ENCODE measurements at regions not wholly inside any gene's neighbourhood (a gene's known extent, or its start where the extent isn't known, plus 50 kb on each side); places are given as distances from the start of the nearest gene placed in this dataset.

DNA sequence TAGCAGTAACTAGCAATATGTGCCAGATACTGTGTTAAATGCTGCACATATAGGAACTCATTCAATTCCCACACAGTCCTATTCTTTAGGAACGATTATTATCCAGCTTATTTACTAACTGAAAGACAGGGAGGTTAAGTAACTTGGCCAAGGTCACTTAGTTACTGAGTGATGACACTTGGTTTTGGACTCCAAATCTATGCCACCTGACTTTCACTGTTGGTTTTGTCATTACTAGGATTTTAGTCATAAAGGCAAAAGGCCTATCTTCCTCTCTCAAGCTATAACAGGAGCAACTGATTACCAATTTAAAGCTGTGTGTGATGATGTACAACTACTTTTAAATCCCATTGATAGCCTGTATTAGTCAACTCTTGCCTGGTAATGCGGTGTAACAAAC is 138.9 kb upstream of the STX18 start:
- TF ChIP-seq YY1 (IDR thresholded peaks at IDR 0.05; ENCODE audit: extremely low read depth, insufficient replicate concordance, low read depth, low read length), result no peak
- TF ChIP-seq, protein P1, sequence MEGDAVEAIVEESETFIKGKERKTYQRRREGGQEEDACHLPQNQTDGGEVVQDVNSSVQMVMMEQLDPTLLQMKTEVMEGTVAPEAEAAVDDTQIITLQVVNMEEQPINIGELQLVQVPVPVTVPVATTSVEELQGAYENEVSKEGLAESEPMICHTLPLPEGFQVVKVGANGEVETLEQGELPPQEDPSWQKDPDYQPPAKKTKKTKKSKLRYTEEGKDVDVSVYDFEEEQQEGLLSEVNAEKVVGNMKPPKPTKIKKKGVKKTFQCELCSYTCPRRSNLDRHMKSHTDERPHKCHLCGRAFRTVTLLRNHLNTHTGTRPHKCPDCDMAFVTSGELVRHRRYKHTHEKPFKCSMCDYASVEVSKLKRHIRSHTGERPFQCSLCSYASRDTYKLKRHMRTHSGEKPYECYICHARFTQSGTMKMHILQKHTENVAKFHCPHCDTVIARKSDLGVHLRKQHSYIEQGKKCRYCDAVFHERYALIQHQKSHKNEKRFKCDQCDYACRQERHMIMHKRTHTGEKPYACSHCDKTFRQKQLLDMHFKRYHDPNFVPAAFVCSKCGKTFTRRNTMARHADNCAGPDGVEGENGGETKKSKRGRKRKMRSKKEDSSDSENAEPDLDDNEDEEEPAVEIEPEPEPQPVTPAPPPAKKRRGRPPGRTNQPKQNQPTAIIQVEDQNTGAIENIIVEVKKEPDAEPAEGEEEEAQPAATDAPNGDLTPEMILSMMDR (IDR thresholded peaks at IDR 0.05 in 2 of 3, conservative IDR thresholded peaks at IDR 0.05 in 1 of 3; ENCODE audit: borderline replicate concordance in 1 of 3, insufficient read depth in 1 of 3, low read depth in 2 of 3, low read length in 2 of 3), result no peak
- TF ChIP-seq RAD21 (IDR thresholded peaks at IDR 0.05; ENCODE audit: low read depth), result no peak
- TF ChIP-seq MAX (IDR thresholded peaks at IDR 0.05), result no peak
- TF ChIP-seq ZNF274 (IDR thresholded peaks at IDR 0.05; ENCODE audit: low read depth, low read length), result no peak
- TF ChIP-seq EZH2 (IDR thresholded peaks at IDR 0.05), result no peak
- TF ChIP-seq POLR2A (IDR thresholded peaks at IDR 0.05; ENCODE audit: borderline replicate concordance, extremely low read depth, insufficient read depth, insufficient read length), result no peak
- TF ChIP-seq CEBPB (IDR thresholded peaks at IDR 0.05; ENCODE audit: low read depth), result no peak
- TF ChIP-seq, protein P2, sequence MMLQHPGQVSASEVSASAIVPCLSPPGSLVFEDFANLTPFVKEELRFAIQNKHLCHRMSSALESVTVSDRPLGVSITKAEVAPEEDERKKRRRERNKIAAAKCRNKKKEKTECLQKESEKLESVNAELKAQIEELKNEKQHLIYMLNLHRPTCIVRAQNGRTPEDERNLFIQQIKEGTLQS (IDR thresholded peaks at IDR 0.05), result no peak
- no peak for TF ChIP-seq POLR2AphosphoS5 (IDR thresholded peaks at IDR 0.05; ENCODE audit: low read depth, low read length)
- no peak for TF ChIP-seq SRF (IDR thresholded peaks at IDR 0.05; ENCODE audit: low read depth)
- no peak for TF ChIP-seq SP1 (IDR thresholded peaks at IDR 0.05; ENCODE audit: low read depth)
- TF ChIP-seq FOSL1 (IDR thresholded peaks at IDR 0.05; ENCODE audit: low read depth), result no peak
